Left colon (tissue), 2 donors: ENCODE measurements at regions not wholly inside any gene's neighbourhood (a gene's known extent, or its start where the extent isn't known, plus 50 kb on each side); places are given as distances from the start of the nearest gene placed in this dataset.

ENCODE experiments used
- ATAC-seq: fragments of 200-7000 bp; cut with Tn5 transposase; one replicate; pipeline ENCODE4 v1.9.1; 2020; ENCODE audit warnings: mild to moderate bottlenecking, moderate library complexity
- DNase-seq, 2 donors: peaks; one replicate each; pipeline ENCODE4 v3.0.0-alpha.2; 2020
- intact Hi-C, 2 donors: fragments of 100-400 bp; cut with DNase I in 1 of 2; cut with micrococcal nuclease in 1 of 2; formaldehyde crosslinking; loops; one replicate each; pipeline versions ENCODE4 v1.11.2 to v1.14.0; 2022; cut with DNase I, micrococcal nuclease
- donor health status: DM: no; HTN: no; CAD: no.
- donor health status: DM: yes; HTN: yes; CAD: no.

- DNase-seq: no peak
- ATAC-seq: no peak
- intact Hi-C loops: no loop called here
These were observed 131.4 kb upstream of the IRX4 start for GRCh38 chr5:2014058-2014610.

DNA sequence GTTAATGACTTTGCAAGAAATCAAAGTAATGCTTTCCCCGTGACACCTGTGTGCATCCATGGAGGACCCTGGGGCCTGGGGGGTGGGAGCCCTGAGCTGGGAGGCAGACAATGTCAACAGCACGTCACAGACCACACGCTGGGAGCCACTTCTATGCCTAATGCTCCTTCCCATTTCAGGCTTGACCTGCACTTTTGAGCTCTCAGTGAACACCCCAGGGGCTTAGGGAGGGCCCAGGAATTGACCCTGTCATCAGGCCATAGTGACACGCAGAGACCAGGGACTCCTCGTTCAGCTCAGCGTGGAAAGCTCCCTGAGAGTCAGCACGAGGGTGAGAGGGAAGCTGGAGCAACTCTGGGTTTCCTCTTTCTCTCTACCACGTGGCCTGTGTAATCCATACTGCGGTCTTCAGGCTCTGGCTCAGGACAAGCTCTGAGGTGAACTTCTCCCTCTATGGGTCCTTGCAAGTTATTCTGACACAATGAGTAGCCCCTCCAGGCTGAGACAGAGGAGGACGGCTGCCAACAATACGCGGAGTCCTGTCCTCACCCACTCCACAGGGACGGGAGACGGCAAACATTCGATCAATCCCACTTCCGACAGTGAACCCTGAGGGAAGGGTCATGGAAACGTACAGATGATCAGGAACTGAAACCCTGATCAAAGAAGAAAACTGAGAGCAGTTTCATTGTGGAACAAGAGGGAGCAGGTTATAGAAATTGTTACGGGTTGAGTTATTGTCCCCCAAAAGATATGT is 130.8 kb upstream of the IRX4 start:
- ATAC-seq: no peak
- intact Hi-C loops: no loop called here
- no peak for DNase-seq

- DNase-seq (no peak), ATAC-seq (no peak)
- intact Hi-C loops: no loop called here
These were observed 130.2 kb upstream of the IRX4 start for GRCh38 chr5:2012885-2013284.

DNA sequence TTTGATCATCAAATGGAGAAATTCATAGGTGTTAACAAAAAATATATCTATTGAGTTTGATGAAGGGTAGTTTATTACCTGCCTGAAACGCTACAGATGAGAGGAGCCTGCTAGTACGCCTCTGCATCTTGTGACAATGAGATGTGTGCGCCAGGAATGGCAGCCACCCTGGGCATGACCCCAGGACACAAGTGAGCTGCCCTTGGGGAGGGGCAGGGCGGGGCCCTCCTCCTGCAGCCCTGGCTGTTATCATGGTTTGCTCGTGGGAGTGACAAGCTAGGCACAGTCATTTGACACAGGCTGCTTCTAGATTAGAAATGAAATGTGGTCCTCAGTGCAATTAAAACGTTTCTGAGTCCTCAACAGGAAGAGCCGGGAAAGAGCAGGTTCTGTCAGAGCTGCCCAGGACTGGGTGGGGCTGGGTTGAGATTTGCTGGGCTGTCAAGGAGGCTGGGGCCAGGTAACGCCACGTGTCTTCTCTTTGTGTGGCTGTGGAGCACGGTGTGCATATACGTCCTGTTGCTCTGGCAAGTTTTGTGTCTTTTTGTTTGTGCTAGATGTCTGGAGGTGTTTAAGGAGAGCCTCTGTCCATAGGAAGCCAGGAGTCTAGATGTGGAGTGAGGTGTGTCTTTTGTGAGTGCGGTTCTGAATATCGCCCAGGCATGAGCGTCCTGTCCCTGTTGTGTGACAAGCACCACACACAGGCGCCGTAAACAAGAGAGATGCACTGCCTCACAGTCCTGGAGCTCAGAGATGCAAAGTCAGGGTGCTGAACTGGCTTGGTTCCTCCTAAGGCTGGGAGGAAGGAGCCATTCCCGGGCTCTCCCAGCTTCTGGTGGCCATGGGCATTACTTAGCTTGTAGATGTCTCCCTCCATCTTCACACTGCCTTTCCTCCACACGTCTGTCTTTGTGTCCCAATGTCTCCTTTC is 129.0 kb upstream of the IRX4 start:
- intact Hi-C loops: no loop called here
- DNase-seq (no peak), ATAC-seq (no peak)

- intact Hi-C loops: no loop called here
- ATAC-seq (no peak), DNase-seq (no peak)
These were observed 128.2 kb upstream of the IRX4 start for GRCh38 chr5:2010940-2011339.

DNA sequence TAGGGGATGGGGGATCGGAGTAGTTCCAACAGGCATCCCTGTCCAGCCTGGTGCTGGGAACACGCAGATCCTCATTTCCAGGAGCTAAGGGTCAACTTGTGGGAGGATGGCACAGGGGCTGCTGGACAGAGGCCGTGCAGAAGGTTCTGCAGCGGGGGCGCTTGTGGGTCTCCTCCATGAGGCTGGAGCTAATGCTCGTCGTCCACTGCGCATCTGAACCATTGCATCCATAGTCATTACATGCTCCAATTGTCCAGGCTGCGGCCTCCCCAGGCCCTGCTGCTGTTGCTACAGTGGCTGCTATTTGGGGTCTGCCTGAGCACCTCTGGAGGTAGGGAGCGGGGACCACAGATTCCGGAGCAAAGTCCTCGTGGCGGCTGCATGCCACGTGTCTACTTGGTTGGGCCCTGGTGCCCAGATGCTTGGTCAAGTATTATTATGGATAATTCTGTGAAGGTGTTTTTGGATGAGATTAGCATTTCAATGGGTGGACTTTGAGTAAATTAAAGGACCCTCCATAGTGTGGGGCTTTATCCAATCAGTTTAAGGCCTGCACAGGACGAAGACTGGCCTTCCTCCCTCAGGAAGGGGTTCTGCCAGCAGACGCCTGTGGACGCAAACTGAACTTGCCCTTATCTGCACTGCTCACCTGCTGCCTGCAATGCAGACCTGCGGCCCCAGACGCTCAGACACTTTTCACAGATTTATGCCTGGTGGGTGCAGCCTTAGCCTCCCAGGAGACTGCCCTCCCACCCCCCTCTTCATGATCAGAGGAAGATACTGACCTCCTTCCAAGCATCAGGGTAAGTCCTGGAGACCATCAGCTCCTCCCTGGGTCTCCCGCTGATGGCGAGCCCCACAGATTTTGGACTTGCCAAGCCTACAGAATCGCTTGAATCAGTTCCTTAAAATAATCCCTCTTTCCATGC is 127.5 kb upstream of the IRX4 start:
- intact Hi-C loops: no loop called here
- no peak for ATAC-seq

DNA sequence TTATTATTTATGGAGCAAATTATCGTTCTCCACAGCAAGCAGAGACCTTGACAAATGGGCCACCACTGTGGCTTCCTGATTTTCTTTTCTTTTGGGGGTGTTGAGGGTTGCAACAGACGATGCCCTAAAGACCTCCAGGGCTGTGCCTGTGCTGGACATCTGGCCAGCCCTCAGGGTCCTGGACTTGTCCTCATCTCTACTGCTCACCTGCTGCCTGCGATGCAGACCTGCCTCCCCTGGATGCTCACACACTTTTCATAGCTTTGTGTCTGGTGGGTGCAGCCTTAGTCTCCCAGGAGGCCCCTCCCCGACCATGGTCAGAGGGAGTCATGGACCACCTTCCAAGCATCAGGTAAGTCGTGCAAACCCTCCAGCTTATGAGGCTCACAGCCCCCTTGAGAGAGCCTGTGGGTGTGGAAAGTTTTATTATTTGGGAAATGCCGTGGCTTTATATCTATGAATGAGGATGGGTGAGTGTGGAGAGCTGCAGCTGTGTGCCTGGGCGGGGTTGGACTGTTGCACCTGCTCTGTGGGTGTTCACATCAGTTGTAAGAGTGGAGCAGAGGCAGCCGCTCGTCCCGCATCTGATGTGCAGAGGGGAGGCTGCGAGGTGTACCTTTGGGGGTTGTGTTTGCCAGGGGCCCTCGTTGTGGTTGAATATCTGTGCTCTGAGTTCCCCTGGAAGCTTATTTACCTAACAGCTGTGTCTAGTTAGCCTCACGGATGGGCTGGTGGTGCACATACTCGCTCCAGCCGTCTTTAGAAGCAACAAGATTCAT is 126.3 kb upstream of the IRX4 start:
- intact Hi-C loops: no loop called here
- DNase-seq (no peak), ATAC-seq (no peak)

More for the DNA sequence above, 127.5 kb upstream of the IRX4 start:
- DNase-seq: no peak

DNA sequence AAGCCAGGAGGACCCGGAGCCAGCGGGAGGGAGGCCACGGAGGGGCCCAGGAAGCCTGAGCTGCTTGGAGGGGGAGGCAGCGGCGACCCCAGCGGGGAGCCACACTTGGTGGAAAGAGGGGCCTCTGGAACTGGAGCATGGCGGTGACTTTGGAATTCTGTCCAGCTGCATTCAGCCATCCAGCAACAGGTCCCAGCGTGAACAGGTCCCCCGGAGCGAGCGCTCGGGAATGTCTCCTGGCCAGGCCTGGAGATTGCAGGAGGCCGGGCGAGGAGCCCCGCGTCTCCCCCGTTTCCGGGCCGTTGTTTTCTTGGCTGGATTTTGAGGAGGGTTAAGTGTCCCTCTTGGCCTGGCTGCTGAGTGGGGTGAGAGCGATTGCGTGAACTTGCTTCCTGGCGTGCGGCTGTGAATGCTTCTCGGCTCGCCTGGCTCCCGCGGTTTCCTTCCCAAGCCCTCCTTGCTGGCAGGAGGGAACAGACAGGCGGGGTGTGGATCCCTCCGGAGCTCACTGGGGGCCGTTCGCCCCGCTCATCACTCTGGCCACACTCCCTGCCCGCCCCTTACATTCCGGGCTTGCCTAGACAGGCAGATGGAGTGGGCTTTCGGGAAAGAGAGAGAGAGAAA is 125.3 kb upstream of the IRX4 start:
- no peak for DNase-seq
- no peak for ATAC-seq
- intact Hi-C loops: no loop called here

DNA sequence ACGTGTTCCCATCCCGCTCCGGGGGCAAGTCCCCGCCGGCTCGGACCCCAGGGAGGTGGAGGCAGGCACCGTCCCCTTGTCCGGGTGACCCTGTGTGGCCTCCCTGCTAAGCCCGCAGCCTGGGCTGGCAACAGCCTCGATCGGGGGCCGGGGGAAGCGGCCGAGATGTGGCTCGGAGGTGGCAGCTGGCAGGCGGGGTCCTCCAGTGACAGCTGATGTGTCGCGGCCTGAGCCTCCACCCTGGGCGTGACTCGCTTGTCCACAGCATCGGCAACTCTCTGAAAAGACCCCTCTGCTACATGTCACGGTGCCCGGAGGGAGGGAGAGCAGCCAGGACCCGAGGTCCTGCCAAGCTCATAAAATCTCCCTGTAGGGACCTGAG is 124.8 kb upstream of the IRX4 start:
- intact Hi-C loops: no loop called here
- DNase-seq (no peak), ATAC-seq (no peak)

- no peak for DNase-seq
- intact Hi-C loops: no loop called here
- ATAC-seq: no peak
These were observed 124.2 kb upstream of the IRX4 start for GRCh38 chr5:2006971-2007291.

GRCh38 chr5:2006193-2006970 is 123.7 kb upstream of the IRX4 start:
- intact Hi-C loops: no loop called here
- ATAC-seq (no peak), DNase-seq (no peak)

- no peak for ATAC-seq
- intact Hi-C loops: no loop called here
- no peak for DNase-seq
These were observed 122.6 kb upstream of the IRX4 start for GRCh38 chr5:2005101-2006041.

- intact Hi-C loops: no loop called here
- ATAC-seq (no peak), DNase-seq (no peak)
These were observed 121.1 kb upstream of the IRX4 start for GRCh38 chr5:2003690-2004365.

DNA sequence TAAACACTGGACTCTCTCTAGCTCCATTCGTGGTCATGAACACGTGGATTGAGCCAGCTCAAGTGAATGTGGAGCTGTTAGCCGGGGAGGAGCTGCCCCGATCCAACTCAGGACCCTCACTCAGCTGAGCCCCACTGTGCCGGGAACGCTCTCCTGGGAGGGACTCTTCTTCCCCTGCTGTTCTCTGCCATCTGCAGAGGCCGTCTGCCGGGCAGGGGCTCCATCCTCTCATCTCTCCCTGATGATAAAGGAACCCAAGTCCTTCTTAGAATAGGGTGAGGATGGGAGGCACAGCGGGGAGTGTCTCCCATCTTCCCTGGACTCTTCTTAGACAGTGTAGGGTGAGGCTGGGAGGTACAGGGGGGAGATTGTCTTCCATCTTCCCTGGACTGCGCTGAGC is 120.5 kb upstream of the IRX4 start:
- DNase-seq (no peak), ATAC-seq (no peak)
- intact Hi-C loops: no loop called here

DNA sequence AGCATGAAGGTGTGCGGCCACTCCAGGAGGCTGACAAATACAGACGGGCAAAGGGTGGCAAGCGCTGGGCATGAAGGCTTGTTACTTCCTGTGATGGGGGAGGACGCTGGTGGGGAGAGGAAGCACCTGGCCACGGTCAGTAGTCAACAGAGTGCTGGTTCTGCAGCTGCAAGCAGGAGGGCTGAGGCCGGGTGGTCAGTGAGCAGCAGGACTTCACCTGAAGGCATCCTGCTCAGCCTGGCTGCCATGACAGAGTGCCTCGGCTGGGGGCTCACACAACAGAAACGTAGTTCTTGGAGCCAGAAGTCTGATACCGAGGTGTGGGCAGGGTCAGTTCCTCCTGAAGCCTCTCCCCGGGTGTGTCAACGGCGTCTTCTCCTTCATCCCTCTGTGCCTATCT is 118.6 kb upstream of the IRX4 start:
- ATAC-seq: no peak
- DNase-seq: no peak
- intact Hi-C loops: no loop called here

DNA sequence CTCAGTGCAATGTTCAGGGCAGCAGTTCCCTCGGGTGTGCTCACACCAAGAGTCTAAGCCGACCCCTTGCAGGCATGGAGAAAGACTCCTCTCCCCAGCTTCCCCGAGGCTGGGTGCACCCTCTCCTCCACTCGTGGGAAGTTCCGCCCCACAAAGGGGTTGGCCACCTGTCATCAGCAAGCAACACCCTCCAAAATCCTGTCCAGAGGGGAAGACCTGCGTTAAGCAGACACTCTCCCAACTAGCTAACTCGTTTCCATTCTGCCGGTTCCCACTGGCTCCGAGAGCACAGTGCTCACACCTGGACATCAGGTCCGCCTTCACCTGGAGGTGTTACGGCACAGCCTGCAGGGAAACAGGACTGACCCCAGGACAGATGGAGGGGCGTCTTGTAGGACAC is 117.9 kb upstream of the IRX4 start:
- ATAC-seq (no peak), DNase-seq (no peak)
- intact Hi-C loops: no loop called here
